ENCODE measurements at regions not wholly inside any gene's neighbourhood (a gene's known extent, or its start where the extent isn't known, plus 50 kb on each side); places are given as distances from the start of the nearest gene placed in this dataset.

GRCh38 chr5:56594792-56595191, 220.6 kb upstream of the MAP3K1 start:
- TF ChIP-seq CTCF (IDR thresholded peaks at IDR 0.05): no peak
- TF ChIP-seq POLR2A (IDR thresholded peaks at IDR 0.05; ENCODE audit: low read depth): no peak
- TF ChIP-seq POLR2AphosphoS5 (IDR thresholded peaks at IDR 0.05): no peak
- TF ChIP-seq EP300 (IDR thresholded peaks at IDR 0.05): no peak
